Esophagus squamous epithelium (tissue), 5 donors: ENCODE measurements at regions not wholly inside any gene's neighbourhood (a gene's known extent, or its start where the extent isn't known, plus 50 kb on each side); places are given as distances from the start of the nearest gene placed in this dataset.
"Not testable (repeated sequence)": the region's sequence is repeated elsewhere in the genome, so short reads cannot be mapped to it uniquely, and the experiment has no call there.

Experiments used
- DNase-seq: peaks from one replicate; lab custom pipeline; 2025; lab: John Stamatoyannopoulos, UW
- H3K27ac ChIP-seq, 4 donors: fragments of 200-600 bp; sonication (generic); one replicate each; pipeline ENCODE4 v1.5.1; 2016 to 2019; ENCODE audit warnings: mild to moderate bottlenecking in 1 of 4
- H3K27me3 ChIP-seq, 4 donors: fragments of 200-600 bp; sonication (generic); 1 replicate in 3 of 4; 2 replicates in 1 of 4; pipeline versions ENCODE4 v1.5.1 to v1.6.0; 2017 to 2021; ENCODE audit warnings: antibody characterized with exemption in 1 of 4
- H3K36me3 ChIP-seq, 3 donors: fragments of 200-600 bp; sonication (generic); one replicate each; pipeline ENCODE4 v1.5.1; 2016 to 2019
- H3K4me1 ChIP-seq, 3 donors: fragments of 200-600 bp; sonication (generic); one replicate each; pipeline ENCODE4 v1.5.1; 2017 to 2019
- H3K4me3 ChIP-seq, 4 donors: fragments of 200-600 bp; sonication (generic); 1 replicate in 3 of 4; 2 replicates in 1 of 4; pipeline ENCODE4 v1.5.1; 2016 to 2019; ENCODE audit warnings: mild to moderate bottlenecking in 2 of 4, moderate library complexity in 1 of 4
- H3K9me3 ChIP-seq, 3 donors: fragments of 200-600 bp; sonication (generic); one replicate each; pipeline ENCODE4 v1.5.1; 2016 to 2019
- POLR2A ChIP-seq, 4 donors: fragments of 450-650 bp; IDR thresholded peaks; one replicate each; pipeline ENCODE4 v1.6.1; 2017; ENCODE audit warnings: antibody characterized with exemption in 4 of 4, mild to moderate bottlenecking in 4 of 4, moderate library complexity in 3 of 4
- WGBS, 2 donors: methylation state at CpG; one replicate each; pipeline ENCODE4 v1.1.5; 2018; 5-methylcytosine and 5-hydroxymethylcytosine counted together
- intact Hi-C: fragments of 100-400 bp; cut with DNase I; formaldehyde crosslinking; loops from one replicate; pipeline ENCODE4 v1.15.0; 2022
- TF ChIP-seq, protein P1 (sequence below), 6 experiments: fragments of 450-650 bp in 4 of 6; fragments of 200-600 bp in 2 of 6; sonication (generic) in 2 of 6; IDR thresholded peaks; one replicate each; pipeline ENCODE4 v1.5.1; 2016 to 2019; ENCODE audit warnings: antibody characterized with exemption in 6 of 6, mild to moderate bottlenecking in 4 of 6, moderate library complexity in 4 of 6
- donor health status: DM: yes; HTN: yes; CAD: no.

DNA sequence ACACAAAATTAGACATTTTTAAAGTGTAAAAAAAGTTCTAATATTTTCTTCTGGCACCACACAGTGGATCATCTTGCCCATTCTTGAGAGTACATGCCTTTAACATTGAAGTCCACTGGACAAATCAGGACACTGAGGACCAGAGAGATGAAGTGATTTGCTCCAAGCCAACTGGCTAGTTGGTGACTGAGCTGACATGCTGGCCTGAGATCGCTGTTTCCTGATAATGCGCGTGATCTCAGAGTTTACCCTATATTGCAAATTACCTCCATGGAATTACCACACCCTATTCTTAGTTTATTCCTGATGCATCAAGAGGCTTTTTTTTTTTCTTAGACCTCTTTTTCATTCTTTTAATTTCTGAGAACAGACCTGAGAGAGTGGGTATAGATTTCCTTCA is 432.8 kb downstream of the CD83 start:
- no peaks in the 10 kb centered on the region for H3K9me3 ChIP-seq
- intact Hi-C loops, result no loop called here
- no peaks in the 10 kb centered on the region for H3K4me1 ChIP-seq
- 89 to 100% methylated on average over 3 of the region's 3 CpGs for WGBS, 2 donors
- no peak for DNase-seq
- H3K4me3 ChIP-seq, result no peak overlapping the region
- no peaks in the 10 kb centered on the region for H3K36me3 ChIP-seq
- no peaks in the 10 kb centered on the region for H3K27me3 ChIP-seq
- TF ChIP-seq, protein P1, sequence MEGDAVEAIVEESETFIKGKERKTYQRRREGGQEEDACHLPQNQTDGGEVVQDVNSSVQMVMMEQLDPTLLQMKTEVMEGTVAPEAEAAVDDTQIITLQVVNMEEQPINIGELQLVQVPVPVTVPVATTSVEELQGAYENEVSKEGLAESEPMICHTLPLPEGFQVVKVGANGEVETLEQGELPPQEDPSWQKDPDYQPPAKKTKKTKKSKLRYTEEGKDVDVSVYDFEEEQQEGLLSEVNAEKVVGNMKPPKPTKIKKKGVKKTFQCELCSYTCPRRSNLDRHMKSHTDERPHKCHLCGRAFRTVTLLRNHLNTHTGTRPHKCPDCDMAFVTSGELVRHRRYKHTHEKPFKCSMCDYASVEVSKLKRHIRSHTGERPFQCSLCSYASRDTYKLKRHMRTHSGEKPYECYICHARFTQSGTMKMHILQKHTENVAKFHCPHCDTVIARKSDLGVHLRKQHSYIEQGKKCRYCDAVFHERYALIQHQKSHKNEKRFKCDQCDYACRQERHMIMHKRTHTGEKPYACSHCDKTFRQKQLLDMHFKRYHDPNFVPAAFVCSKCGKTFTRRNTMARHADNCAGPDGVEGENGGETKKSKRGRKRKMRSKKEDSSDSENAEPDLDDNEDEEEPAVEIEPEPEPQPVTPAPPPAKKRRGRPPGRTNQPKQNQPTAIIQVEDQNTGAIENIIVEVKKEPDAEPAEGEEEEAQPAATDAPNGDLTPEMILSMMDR (IDR thresholded peaks at IDR 0.05), result no peak
- no peak for TF ChIP-seq POLR2A (IDR thresholded peaks at IDR 0.05)
- H3K27ac ChIP-seq, result no peak overlapping the region

DNA sequence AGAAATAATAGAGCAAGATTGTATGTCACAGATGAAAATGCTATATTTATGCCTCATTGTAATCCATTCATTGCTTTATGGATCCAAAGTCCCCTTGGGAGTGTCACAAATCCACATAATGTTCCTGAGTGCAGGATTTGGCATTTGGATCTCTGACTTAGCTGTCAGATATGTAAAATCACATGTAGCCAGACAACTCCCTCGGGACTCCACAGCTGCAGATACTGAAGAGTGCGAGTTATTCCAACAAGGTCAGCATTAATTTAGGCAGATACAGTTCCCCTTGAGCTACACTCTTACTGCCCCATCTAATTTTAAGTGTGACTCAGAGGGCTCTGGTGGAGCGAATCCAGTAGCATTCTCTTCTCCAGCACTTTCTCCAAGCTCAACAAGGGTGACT is 433.2 kb downstream of the CD83 start:
- TF ChIP-seq, protein P1 (IDR thresholded peaks at IDR 0.05), result no peak
- no peak for TF ChIP-seq POLR2A (IDR thresholded peaks at IDR 0.05)
- intact Hi-C loops, result no loop called here
- Histone ChIP-seq H3K4me1 (no peaks in the 10 kb centered on the region), H3K27ac (no peak overlapping the region), H3K4me3 (no peak overlapping the region), H3K36me3 (no peaks in the 10 kb centered on the region), H3K9me3 (no peaks in the 10 kb centered on the region), H3K27me3 (no peaks in the 10 kb centered on the region)
- DNase-seq, result no peak
- WGBS, 2 donors, result 60 to 69% methylated on average over 3 of the region's 3 CpGs

DNA sequence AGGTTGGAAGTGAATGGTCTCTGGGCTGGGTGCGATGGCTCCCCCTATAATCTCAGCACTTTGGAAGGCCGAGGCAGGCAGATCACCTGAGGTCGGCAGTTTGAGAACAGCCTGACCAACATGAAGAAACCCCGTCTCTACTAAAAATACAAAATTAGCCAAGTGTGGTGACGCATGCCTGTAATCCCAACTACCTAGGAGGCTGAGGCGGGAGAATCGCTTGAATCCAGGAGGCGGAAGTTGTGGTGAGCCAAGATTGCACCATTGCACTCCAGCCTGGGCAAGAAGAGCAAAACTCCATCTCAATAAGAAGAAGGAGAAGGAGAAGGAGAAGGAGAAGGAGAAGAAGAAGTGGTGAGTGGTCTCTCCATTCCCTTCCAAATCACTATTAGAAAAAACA is 434.0 kb downstream of the CD83 start:
- H3K36me3 ChIP-seq, H3K4me3 ChIP-seq, H3K27ac ChIP-seq, H3K27me3 ChIP-seq, H3K9me3 ChIP-seq, H3K4me1 ChIP-seq, intact Hi-C loops, DNase-seq: not testable (repeated sequence)
- 88 to 98% methylated on average over 7 to 8 of the region's 8 CpGs for WGBS, 2 donors

- H3K4me3 ChIP-seq, result no peak overlapping the region
- H3K27me3 ChIP-seq, result no peaks in the 10 kb centered on the region
- 82 to 90% methylated on average over 5 of the region's 5 CpGs for WGBS, 2 donors
- H3K36me3 ChIP-seq, result no peaks in the 10 kb centered on the region
- intact Hi-C loops, result no loop called here
- H3K27ac ChIP-seq, result no peak overlapping the region
- H3K9me3 ChIP-seq, result no peaks in the 10 kb centered on the region
- DNase-seq, result no peak
- no peaks in the 10 kb centered on the region for H3K4me1 ChIP-seq
- TF ChIP-seq, protein P1 (IDR thresholded peaks at IDR 0.05), result no peak
- TF ChIP-seq POLR2A (IDR thresholded peaks at IDR 0.05), result no peak
These were observed 435.3 kb downstream of the CD83 start for GRCh38 chr6:14552891-14553290.

DNA sequence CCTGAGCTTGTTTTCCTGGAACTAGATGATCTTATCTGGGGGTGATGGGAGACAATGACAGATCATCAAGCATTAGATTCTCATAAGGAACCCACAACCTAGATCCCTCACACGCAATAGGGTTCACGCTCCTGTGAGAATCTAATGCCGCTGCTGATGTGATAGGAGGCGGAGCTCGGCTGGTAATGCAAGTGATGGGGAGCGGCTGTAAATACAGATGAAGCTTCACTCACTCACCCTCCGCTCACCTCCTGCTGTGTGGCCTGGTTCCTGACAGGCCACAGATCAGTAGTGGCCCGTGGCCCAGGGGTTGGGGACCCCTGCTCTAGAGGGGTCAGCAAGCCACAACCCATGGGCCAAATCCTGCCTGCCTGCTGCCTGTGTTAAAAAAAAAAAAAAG is 435.9 kb downstream of the CD83 start:
- H3K27ac ChIP-seq, result no peak overlapping the region
- WGBS, 2 donors, result 95 to 96% methylated on average over 7 to 8 of the region's 8 CpGs
- no peak for TF ChIP-seq POLR2A (IDR thresholded peaks at IDR 0.05)
- TF ChIP-seq, protein P1 (IDR thresholded peaks at IDR 0.05), result no peak
- no peaks in the 10 kb centered on the region for H3K27me3 ChIP-seq
- H3K9me3 ChIP-seq, result no peaks in the 10 kb centered on the region
- no peaks in the 10 kb centered on the region for H3K36me3 ChIP-seq
- H3K4me1 ChIP-seq, result no peaks in the 10 kb centered on the region
- no peak for DNase-seq
- intact Hi-C loops, result no loop called here
- H3K4me3 ChIP-seq, result no peak overlapping the region

DNA sequence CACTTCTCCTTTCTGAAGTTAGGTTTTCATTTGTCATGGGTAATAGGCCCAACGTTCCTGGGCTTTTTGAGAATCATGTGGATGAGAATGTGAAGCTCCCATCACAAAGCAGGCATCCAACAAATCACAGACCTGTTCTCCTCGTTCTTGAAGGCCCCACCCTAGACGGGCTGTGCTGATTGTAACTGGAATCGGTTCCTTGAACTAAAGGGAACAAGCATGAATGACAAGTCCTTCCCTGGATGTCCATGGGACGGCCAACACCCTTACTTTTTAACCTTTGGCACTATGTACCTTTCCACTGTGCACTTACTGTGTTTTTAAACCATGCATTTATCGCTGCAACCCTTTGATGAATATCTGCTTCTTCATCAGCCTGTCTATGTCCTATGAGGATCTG is 438.2 kb downstream of the CD83 start:
- no peak for TF ChIP-seq POLR2A (IDR thresholded peaks at IDR 0.05)
- TF ChIP-seq, protein P1 (IDR thresholded peaks at IDR 0.05), result no peak
- no peak overlapping the region for H3K27ac ChIP-seq
- H3K36me3 ChIP-seq, result no peaks in the 10 kb centered on the region
- no peak overlapping the region for H3K4me3 ChIP-seq
- no peaks in the 10 kb centered on the region for H3K4me1 ChIP-seq
- no peaks in the 10 kb centered on the region for H3K9me3 ChIP-seq
- no peak for DNase-seq
- intact Hi-C loops, result no loop called here
- H3K27me3 ChIP-seq, result no peaks in the 10 kb centered on the region
- WGBS, 2 donors, result 79 to 81% methylated on average over 6 of the region's 6 CpGs
